SKM-1 treated with dmso at 0.1 percent for 144 hours (cell line): ENCODE measurements at regions not wholly inside any gene's neighbourhood (a gene's known extent, or its start where the extent isn't known, plus 50 kb on each side); places are given as distances from the start of the nearest gene placed in this dataset.
"Not testable (repeated sequence)": the region's sequence is repeated elsewhere in the genome, so short reads cannot be mapped to it uniquely, and the experiment has no call there.

Experiments
- DNase-seq: peaks from one replicate; lab custom pipeline; 2025; ENCODE audit not compliant: unreplicated experiment; lab: John Stamatoyannopoulos, UW

GRCh38 chr10:108990441-108990840 is 932.9 kb downstream of the XPNPEP1 start:
- DNase-seq, result no peak

GRCh38 chr10:108989976-108990375 is 933.3 kb downstream of the XPNPEP1 start:
- no peak for DNase-seq

GRCh38 chr10:108982159-108982558 is 941.2 kb downstream of the XPNPEP1 start:
- no peak for DNase-seq

GRCh38 chr10:108980869-108981268 is 942.4 kb downstream of the XPNPEP1 start:
- DNase-seq, result no peak

- DNase-seq, result no peak
Measured at GRCh38 chr10:108975459-108976058, 947.8 kb downstream of the XPNPEP1 start.

- no peak for DNase-seq
Measured at GRCh38 chr10:108970016-108970415, 953.3 kb downstream of the XPNPEP1 start.

GRCh38 chr10:108966411-108966810 is 956.9 kb downstream of the XPNPEP1 start:
- DNase-seq, result no peak

GRCh38 chr10:108966005-108966404 is 957.3 kb downstream of the XPNPEP1 start:
- DNase-seq, result no peak

GRCh38 chr10:108962172-108962571 is 961.1 kb downstream of the XPNPEP1 start:
- no peak for DNase-seq

- no peak for DNase-seq
Measured at GRCh38 chr10:108957681-108958080, 965.6 kb downstream of the XPNPEP1 start.

- no peak for DNase-seq
Measured at GRCh38 chr10:108956149-108956548, 967.2 kb downstream of the XPNPEP1 start.

GRCh38 chr10:108920029-108920428 is 1003.3 kb downstream of the XPNPEP1 start:
- DNase-seq, result not testable (repeated sequence)

- no peak for DNase-seq
Measured at GRCh38 chr10:108913300-108913699, 1010.0 kb downstream of the XPNPEP1 start.

- DNase-seq, result no peak
Measured at GRCh38 chr10:108911814-108912541, 1011.3 kb downstream of the XPNPEP1 start.

- DNase-seq, result no peak
Measured at GRCh38 chr10:108908096-108908495, 1015.2 kb downstream of the XPNPEP1 start.

GRCh38 chr10:108905821-108906220 is 1017.5 kb downstream of the XPNPEP1 start:
- no peak for DNase-seq

GRCh38 chr10:108905171-108905570 is 1018.1 kb downstream of the XPNPEP1 start:
- no peak for DNase-seq

GRCh38 chr10:108904163-108904838 is 1019.0 kb downstream of the XPNPEP1 start:
- no peak for DNase-seq

- no peak for DNase-seq
Measured at GRCh38 chr10:108902619-108903285, 1020.6 kb downstream of the XPNPEP1 start.

- DNase-seq, result no peak
Measured at GRCh38 chr10:108901781-108902618, 1021.3 kb downstream of the XPNPEP1 start.

GRCh38 chr10:108899670-108900069 is 1023.6 kb downstream of the XPNPEP1 start:
- no peak for DNase-seq
